ENCODE measurements at regions not wholly inside any gene's neighbourhood (a gene's known extent, or its start where the extent isn't known, plus 50 kb on each side); places are given as distances from the start of the nearest gene placed in this dataset.
"Not testable (repeated sequence)": the region's sequence is repeated elsewhere in the genome, so short reads cannot be mapped to it uniquely, and the experiment has no call there.

DNA sequence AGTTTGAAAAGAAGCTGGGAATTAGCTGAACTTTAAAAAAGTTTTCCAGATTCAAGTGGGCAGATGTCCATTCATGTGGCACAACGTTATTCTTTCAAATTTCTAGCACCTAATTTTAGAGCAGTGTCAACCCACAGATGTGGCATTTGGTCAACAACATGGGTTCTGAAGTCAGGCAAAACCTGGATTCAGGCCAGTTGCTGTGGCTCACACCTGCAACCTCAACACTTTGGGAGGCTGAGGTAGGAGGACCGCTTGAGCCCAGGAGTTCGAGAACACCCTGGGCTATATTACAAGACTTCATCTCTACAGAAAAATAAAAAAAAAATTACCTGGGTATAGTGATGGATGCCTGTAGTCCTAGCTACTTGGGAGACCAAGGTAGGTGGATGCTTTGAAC, 380.2 kb upstream of the SALL1 start:
- TF ChIP-seq, protein P1, sequence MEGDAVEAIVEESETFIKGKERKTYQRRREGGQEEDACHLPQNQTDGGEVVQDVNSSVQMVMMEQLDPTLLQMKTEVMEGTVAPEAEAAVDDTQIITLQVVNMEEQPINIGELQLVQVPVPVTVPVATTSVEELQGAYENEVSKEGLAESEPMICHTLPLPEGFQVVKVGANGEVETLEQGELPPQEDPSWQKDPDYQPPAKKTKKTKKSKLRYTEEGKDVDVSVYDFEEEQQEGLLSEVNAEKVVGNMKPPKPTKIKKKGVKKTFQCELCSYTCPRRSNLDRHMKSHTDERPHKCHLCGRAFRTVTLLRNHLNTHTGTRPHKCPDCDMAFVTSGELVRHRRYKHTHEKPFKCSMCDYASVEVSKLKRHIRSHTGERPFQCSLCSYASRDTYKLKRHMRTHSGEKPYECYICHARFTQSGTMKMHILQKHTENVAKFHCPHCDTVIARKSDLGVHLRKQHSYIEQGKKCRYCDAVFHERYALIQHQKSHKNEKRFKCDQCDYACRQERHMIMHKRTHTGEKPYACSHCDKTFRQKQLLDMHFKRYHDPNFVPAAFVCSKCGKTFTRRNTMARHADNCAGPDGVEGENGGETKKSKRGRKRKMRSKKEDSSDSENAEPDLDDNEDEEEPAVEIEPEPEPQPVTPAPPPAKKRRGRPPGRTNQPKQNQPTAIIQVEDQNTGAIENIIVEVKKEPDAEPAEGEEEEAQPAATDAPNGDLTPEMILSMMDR (IDR thresholded peaks at IDR 0.05; ENCODE audit: insufficient read depth, missing control alignments) = no peak
- DNase-seq (ENCODE audit: insufficient read length, low spot score) (no peak), FAIRE-seq (no peak)

DNA sequence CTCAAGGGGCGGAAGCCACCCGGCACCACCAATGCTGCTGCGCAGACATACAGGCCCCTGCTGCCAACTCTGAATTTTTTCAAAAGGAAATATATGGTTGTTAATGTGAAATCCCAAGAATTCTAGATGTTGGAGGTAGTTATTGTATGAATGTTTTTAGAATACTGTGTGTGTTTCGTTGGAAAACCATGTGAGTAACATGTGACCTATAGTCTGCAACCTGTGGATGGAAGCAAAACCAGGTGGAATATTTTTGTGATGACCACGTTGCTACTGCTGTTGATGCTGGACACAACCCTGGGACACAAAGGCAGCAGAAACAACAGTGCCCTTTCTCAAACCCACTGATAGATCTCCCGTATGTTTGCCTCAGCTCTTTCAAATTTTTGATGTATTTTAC, 376.3 kb upstream of the SALL1 start:
- TF ChIP-seq, protein P1 (IDR thresholded peaks at IDR 0.05; ENCODE audit: insufficient read depth, missing control alignments) = no peak
- FAIRE-seq = no peak
- no peak for DNase-seq (ENCODE audit: insufficient read length, low spot score)

DNA sequence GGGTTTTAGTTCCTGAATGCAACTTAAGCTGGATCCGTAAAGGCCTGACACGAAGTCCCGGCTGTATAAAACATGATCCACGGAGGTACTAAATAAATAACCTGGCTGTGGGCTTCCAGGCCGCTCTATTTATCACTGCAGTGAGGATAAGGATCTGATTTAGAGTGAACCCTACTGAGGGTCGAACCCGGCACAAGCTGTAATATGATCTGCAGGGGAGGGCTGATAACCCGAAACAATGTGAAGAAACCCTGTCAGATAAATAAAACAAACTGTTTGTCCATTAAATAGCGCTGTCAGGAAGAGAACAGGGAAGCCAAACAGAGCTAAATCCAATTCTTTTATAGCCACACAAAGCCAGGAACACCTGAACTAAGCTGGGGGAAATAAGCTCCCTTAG, 375.6 kb upstream of the SALL1 start:
- TF ChIP-seq, protein P1 (IDR thresholded peaks at IDR 0.05; ENCODE audit: insufficient read depth, missing control alignments) = no peak
- DNase-seq (ENCODE audit: insufficient read length, low spot score) = no peak
- FAIRE-seq = no peak

DNA sequence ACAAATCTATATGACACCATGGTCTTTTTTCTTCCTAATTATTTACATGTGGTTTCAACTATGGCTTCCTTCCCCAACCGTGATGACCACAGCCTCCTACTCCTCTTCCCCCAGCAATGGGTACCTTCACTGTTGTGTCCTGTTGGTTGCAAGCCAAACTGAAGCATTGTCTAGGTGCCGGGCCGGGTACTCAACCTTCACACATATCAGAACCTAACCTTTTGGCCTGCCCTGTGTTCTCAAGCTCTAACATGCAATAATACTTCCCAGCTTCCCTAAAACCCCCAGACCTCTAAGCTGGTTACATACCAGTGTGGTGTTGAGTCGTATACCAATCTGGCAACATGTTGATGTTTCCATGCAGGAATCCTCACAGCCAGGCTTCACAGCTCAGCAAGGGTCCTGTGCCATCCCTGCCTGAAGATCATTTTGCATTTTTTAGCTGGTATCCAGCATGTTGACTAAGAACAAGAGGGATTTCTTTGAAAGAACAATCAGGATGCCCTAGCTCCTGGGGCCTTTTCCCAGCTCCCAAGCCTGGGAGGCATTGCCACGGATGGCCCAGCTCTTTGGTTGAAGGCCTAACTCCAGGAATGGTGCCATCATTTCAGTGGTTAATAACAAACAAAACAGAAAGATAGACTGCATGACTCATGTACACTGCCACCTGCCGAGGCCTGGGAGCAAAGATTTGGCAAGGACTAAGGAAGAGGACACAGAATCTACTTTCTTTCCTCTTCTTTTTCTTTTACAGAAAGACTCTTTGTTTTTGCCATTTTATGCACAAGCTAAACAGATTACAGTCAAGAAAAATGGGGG, 373.7 kb upstream of the SALL1 start:
- DNase-seq (ENCODE audit: insufficient read length, low spot score) (no peak), FAIRE-seq (no peak)
- TF ChIP-seq, protein P1 (IDR thresholded peaks at IDR 0.05; ENCODE audit: insufficient read depth, missing control alignments) = no peak

DNA sequence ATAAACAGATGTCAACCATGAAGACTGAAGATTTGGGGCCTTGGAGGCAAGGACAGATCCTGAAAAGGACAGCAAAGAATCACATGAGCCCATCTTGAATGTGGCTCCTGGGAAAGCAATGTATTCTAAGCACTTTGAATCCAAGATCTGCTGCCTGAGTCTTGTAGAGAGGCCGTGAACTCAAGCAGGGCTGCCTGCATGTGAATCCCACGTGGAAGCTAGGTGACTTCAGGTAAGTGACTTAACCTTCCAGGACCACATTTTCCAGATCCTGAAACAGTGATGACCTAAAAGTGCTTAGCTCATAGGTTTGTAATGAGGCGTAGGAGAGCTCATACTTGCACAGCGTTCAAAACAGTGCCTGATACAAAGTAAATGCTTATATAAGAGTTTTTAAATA, 373.0 kb upstream of the SALL1 start:
- no peak for FAIRE-seq

DNA sequence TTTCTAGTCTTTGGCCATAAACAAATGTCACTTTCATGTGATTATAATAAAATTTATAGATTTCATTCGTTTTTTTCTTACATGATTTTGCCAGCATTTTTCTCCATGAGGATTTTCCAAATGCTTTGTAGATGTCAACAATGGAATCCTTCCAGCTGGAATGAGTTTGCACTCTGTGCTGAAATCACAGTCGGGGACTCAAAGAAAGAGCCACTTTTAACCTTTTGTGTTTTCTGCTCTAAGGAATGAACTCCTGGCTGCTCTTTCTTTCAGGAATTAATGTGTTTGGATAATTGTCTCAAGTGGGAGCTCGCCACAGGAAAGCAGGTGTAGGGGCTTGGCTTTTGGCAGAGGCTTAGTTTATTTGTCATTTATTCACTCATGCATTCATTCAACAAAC, 372.3 kb upstream of the SALL1 start:
- no peak for DNase-seq (ENCODE audit: insufficient read length, low spot score)
- no peak for FAIRE-seq
- TF ChIP-seq, protein P1 (IDR thresholded peaks at IDR 0.05; ENCODE audit: insufficient read depth, missing control alignments) = no peak

More for the DNA sequence above, 373.0 kb upstream of the SALL1 start:
- no peak for DNase-seq (ENCODE audit: insufficient read length, low spot score)
- TF ChIP-seq, protein P1 (IDR thresholded peaks at IDR 0.05; ENCODE audit: insufficient read depth, missing control alignments) = no peak

DNA sequence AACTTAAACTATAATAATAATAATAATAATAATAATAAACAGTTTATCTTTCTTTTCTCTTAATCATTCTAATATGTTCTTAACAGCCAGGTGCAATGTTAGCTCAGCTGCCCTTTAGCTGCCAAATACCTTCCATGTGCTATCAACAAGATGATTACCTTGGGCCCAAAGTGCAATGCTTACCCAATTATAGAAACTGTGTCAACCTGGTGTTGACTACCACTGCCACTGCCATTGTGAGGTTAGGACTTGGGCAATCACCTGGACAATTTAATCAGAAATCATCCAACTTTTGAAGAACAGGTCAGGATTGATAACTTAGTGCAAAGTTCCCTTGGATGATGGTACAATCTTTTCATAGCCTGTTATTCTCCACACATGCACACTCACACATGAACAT, 371.8 kb upstream of the SALL1 start:
- no peak for FAIRE-seq
- TF ChIP-seq, protein P1 (IDR thresholded peaks at IDR 0.05; ENCODE audit: insufficient read depth, missing control alignments) = no peak
- no peak for DNase-seq (ENCODE audit: insufficient read length, low spot score)

DNA sequence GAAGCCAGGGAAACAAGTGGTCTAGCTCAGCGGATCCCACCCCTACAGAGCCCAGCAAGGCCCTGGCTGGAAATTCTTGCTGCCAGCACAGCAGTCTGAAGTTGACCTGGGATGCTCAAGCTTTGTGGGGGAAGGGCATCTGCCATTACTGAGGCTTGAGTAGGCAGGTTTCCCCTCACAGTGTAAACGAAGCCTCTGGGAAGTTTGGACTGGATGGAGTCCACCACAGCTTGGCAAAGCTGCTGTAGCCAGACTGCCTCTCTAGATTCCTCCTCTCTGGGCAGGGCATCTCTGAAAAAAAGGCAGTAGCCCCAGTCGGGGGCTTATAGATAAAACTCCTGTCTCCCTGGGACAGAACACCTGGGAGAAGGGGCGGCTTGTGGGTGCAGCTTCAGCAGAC, 365.9 kb upstream of the SALL1 start:
- not testable (repeated sequence) for FAIRE-seq; DNase-seq (ENCODE audit: insufficient read length, low spot score)
